IMR-90 (cell line): ENCODE measurements at regions not wholly inside any gene's neighbourhood (a gene's known extent, or its start where the extent isn't known, plus 50 kb on each side); places are given as distances from the start of the nearest gene placed in this dataset.

ENCODE experiments used
- ATAC-seq: fragments of 200-7000 bp; cut with Tn5 transposase; 2 replicates; pipeline ENCODE4 v1.9.1; 2020; ENCODE audit warnings: low read depth, mild to moderate bottlenecking, moderate library complexity
- BruUV-seq: library from RNA; stranded (reverse); fragments of 400-500 nt; replicated peaks from 2 replicates; lab custom pipeline; 2021; lab: Mats Ljungman, UMichigan
- CTCF ChIA-PET: fragments of 300-600 bp; formaldehyde crosslinking; extraction: SDS; loops from one replicate; lab custom pipeline; 2021; ENCODE audit warnings: antibody characterized with exemption; lab: Yijun Ruan, JAX
- POLR2A ChIA-PET: fragments of 300-600 bp; sonication (Branson Sonifier 250); formaldehyde crosslinking; loops from one replicate; lab custom pipeline; 2022; ENCODE audit warnings: antibody characterized with exemption; ENCODE audit not compliant: unreplicated experiment; lab: Charles Lee
- DNase-seq: peaks from one replicate; pipeline ENCODE4 v3.0.0; 2013
- H2AFZ ChIP-seq: replicated peaks from 2 replicates; pipeline ENCODE3; 2013; ENCODE audit warnings: low read length, mild to moderate bottlenecking; ENCODE audit not compliant: poor library complexity
- H2AK5ac ChIP-seq: 2 replicates; pipeline ENCODE4 v1.6.1; 2013; ENCODE audit warnings: low read depth, low read length, inconsistent platforms
- H2AK9ac ChIP-seq: replicated peaks from 2 replicates; pipeline ENCODE3; 2013; ENCODE audit warnings: mild to moderate bottlenecking, low read depth, low read length, moderate library complexity; ENCODE audit not compliant: poor library complexity
- H2BK120ac ChIP-seq: 2 replicates; pipeline ENCODE4 v1.6.1; 2013; ENCODE audit warnings: low read depth, low read length, inconsistent platforms
- H2BK15ac ChIP-seq: 3 replicates; pipeline ENCODE4 v1.6.1; 2013; ENCODE audit warnings: low read depth, low read length, inconsistent platforms
- H2BK20ac ChIP-seq: 2 replicates; pipeline ENCODE4 v1.6.1; 2013; ENCODE audit warnings: low read depth, mild to moderate bottlenecking, inconsistent platforms, low read length, moderate library complexity
- H2BK5ac ChIP-seq: 2 replicates; pipeline ENCODE4 v1.6.1; 2013; ENCODE audit warnings: mild to moderate bottlenecking, low read depth, low read length, inconsistent platforms; ENCODE audit not compliant: poor library complexity, severe bottlenecking
- H3K14ac ChIP-seq: replicated peaks from 2 replicates; pipeline ENCODE4 v1.6.1; 2013; ENCODE audit warnings: low read depth, low read length, inconsistent platforms
- H3K18ac ChIP-seq: 2 replicates; pipeline ENCODE4 v1.6.1; 2013; ENCODE audit warnings: low read depth, low read length, control low read depth
- H3K23ac ChIP-seq: 2 replicates; pipeline ENCODE4 v1.6.1; 2013; ENCODE audit warnings: low read depth, low read length, inconsistent platforms
- H3K27ac ChIP-seq: 2 replicates; pipeline ENCODE4 v1.5.1; 2013; ENCODE audit warnings: mild to moderate bottlenecking, control low read depth, low read length; ENCODE audit not compliant: insufficient read depth
- H3K27me3 ChIP-seq: 2 replicates; pipeline ENCODE4 v1.6.1; 2013; ENCODE audit warnings: low read length; ENCODE audit not compliant: control insufficient read depth, insufficient read depth
- H3K36me3 ChIP-seq: 2 replicates; pipeline ENCODE4 v1.6.1; 2013; ENCODE audit warnings: low read length, mixed read lengths; ENCODE audit not compliant: control insufficient read depth, insufficient read depth
- H3K4ac ChIP-seq: 2 replicates; pipeline ENCODE4 v1.6.1; 2013; ENCODE audit warnings: low read depth, low read length, inconsistent platforms
- H3K4me1 ChIP-seq: 2 replicates; pipeline ENCODE4 v1.6.1; 2013; ENCODE audit warnings: low read length, mixed read lengths; ENCODE audit not compliant: control insufficient read depth, insufficient read depth
- H3K4me2 ChIP-seq: 2 replicates; pipeline ENCODE4 v1.6.1; 2013; ENCODE audit warnings: low read depth, mild to moderate bottlenecking, control low read depth, low read length, moderate library complexity
- H3K4me3 ChIP-seq: 2 replicates; pipeline ENCODE4 v1.5.1; 2013; ENCODE audit warnings: low read depth, mild to moderate bottlenecking, control low read depth, low read length, moderate library complexity; ENCODE audit not compliant: insufficient read depth
- H3K56ac ChIP-seq: 2 replicates; pipeline ENCODE4 v1.6.1; 2013; ENCODE audit warnings: low read length, inconsistent platforms; ENCODE audit not compliant: insufficient read depth; ENCODE audit errors: extremely low read depth
- H3K79me1 ChIP-seq, 2 experiments: 2 replicates each; pipeline ENCODE4 v1.6.1; 2013; ENCODE audit warnings: low read length in 2 of 2, inconsistent platforms in 1 of 2, low read depth in 1 of 2
- H3K9ac ChIP-seq: 2 replicates; pipeline ENCODE4 v1.6.1; 2013; ENCODE audit warnings: low read depth, low read length, control low read depth
- H3K9me1 ChIP-seq: 2 replicates; pipeline ENCODE4 v1.6.1; 2013; ENCODE audit warnings: low read length, inconsistent platforms; ENCODE audit not compliant: insufficient read depth
- H3K9me3 ChIP-seq: 2 replicates; pipeline ENCODE4 v1.6.1; 2013; ENCODE audit warnings: low read length; ENCODE audit not compliant: control insufficient read depth, insufficient read depth
- H4K20me1 ChIP-seq: 2 replicates; pipeline ENCODE4 v1.6.1; 2013; ENCODE audit warnings: low read length, inconsistent platforms; ENCODE audit not compliant: insufficient read depth
- H4K5ac ChIP-seq: 2 replicates; pipeline ENCODE4 v1.6.1; 2013; ENCODE audit warnings: mild to moderate bottlenecking, low read depth, low read length, control low read depth
- H4K8ac ChIP-seq, 2 experiments: 2 replicates each; pipeline ENCODE4 v1.6.1; 2013; ENCODE audit warnings: low read depth in 2 of 2, low read length in 2 of 2, control low read depth in 1 of 2, inconsistent platforms in 1 of 2
- H4K91ac ChIP-seq: 2 replicates; pipeline ENCODE4 v1.6.1; 2013; ENCODE audit warnings: low read depth, low read length, inconsistent platforms; ENCODE audit not compliant: insufficient read depth
- BHLHE40 ChIP-seq: fragments of 150-350 bp; IDR thresholded peaks from 2 replicates; pipeline ENCODE4 v1.6.1; 2016; ENCODE audit warnings: mild to moderate bottlenecking, low read depth, low read length
- CEBPB ChIP-seq: IDR thresholded peaks from 2 replicates; pipeline ENCODE4 v1.6.1; 2012; ENCODE audit warnings: low read depth, low read length, improper control_type of control experiment
- CHD1 ChIP-seq: IDR thresholded peaks from 2 replicates; pipeline ENCODE4 v1.6.1; 2012; ENCODE audit warnings: low read depth, low read length, improper control_type of control experiment
- CTCF ChIP-seq: conservative IDR thresholded peaks from 2 replicates; pipeline ENCODE4 v1.5.1; 2012; ENCODE audit warnings: mild to moderate bottlenecking, low read depth, low read length, improper control_type of control experiment
- ELK1 ChIP-seq: fragments of 150-350 bp; IDR thresholded peaks from 2 replicates; pipeline ENCODE4 v1.6.1; 2016; ENCODE audit warnings: low read depth, mild to moderate bottlenecking, low read length, moderate library complexity, borderline replicate concordance
- MAFK ChIP-seq: IDR thresholded peaks from 2 replicates; pipeline ENCODE4 v1.6.1; 2012; ENCODE audit warnings: low read depth, low read length, improper control_type of control experiment
- MAZ ChIP-seq: IDR thresholded peaks from 2 replicates; pipeline ENCODE4 v1.6.1; 2012; ENCODE audit warnings: low read depth, mild to moderate bottlenecking, low read length, improper control_type of control experiment, moderate library complexity, borderline replicate concordance
- MXI1 ChIP-seq: IDR thresholded peaks from 2 replicates; pipeline ENCODE4 v1.6.1; 2012; ENCODE audit warnings: low read depth, mild to moderate bottlenecking, low read length, moderate library complexity, borderline replicate concordance
- NFE2L2 ChIP-seq: fragments of 150-350 bp; IDR thresholded peaks from 2 replicates; pipeline ENCODE4 v1.6.1; 2016; ENCODE audit warnings: low read depth, mild to moderate bottlenecking, low read length
- POLR2A ChIP-seq: IDR thresholded peaks from 2 replicates; pipeline ENCODE4 v1.6.1; 2012; ENCODE audit warnings: mild to moderate bottlenecking, low read depth, low read length
- RAD21 ChIP-seq: IDR thresholded peaks from 2 replicates; pipeline ENCODE4 v1.6.1; 2012; ENCODE audit warnings: low read length, improper control_type of control experiment
- RCOR1 ChIP-seq: IDR thresholded peaks from 2 replicates; pipeline ENCODE4 v1.6.1; 2012; ENCODE audit warnings: mild to moderate bottlenecking, low read length, improper control_type of control experiment; ENCODE audit not compliant: insufficient replicate concordance
- RFX5 ChIP-seq: IDR thresholded peaks from 2 replicates; pipeline ENCODE4 v1.8.0; 2012; ENCODE audit warnings: low read depth, mild to moderate bottlenecking, low read length, moderate library complexity
- USF2 ChIP-seq: fragments of 150-350 bp; IDR thresholded peaks from 2 replicates; pipeline ENCODE4 v1.6.1; 2017; ENCODE audit warnings: mild to moderate bottlenecking, antibody characterized with exemption, low read length, low read depth
- WGBS, 2 experiments: methylation state at CpG; one replicate each; pipeline versions ENCODE4 v1.1.5 to v1.1.7; 2013; ENCODE audit warnings: missing lambda C conversion rate in 2 of 2; ENCODE audit not compliant: insufficient read length in 1 of 2; ENCODE audit errors: extremely low coverage in 2 of 2; 5-methylcytosine and 5-hydroxymethylcytosine counted together
- dilution Hi-C: fragments of 300-500 bp; cut with HindIII; formaldehyde crosslinking; loops from one replicate; pipeline ENCODE4 v1.14.3; 2018; ENCODE audit warnings: low sequenced_read_pairs; ENCODE audit not compliant: unreplicated experiment
- in situ Hi-C: fragments of 300-500 bp; cut with MboI; formaldehyde crosslinking; loops from 3 replicates; pipeline ENCODE4 v1.14.3; 2019; ENCODE audit warnings: low sequenced_read_pairs, inconsistent platforms, mixed read lengths
- intact Hi-C: fragments of 100-400 bp; cut with micrococcal nuclease; formaldehyde crosslinking; loops from 2 replicates; pipeline ENCODE4 v1.10.0; 2022

- Histone ChIP-seq H3K79me1 (no peaks in the 10 kb centered on the region), H3K14ac (no peak overlapping the region), H3K4me3 (no peak overlapping the region), H3K9me3 (no peaks in the 10 kb centered on the region; the same call in 1 of the 2 replicates), H3K27me3 (peaks cover 5% of the 10 kb centered on the region), H3K4me1 (no peaks in the 10 kb centered on the region), H3K4me2 (no peak overlapping the region), H4K5ac (no peak overlapping the region), H3K9ac (no peak overlapping the region), H2AK9ac (no peak overlapping the region), H3K9me1 (no peaks in the 10 kb centered on the region), H3K27ac (no peak overlapping the region), H3K56ac (no peak overlapping the region), H3K18ac (no peak overlapping the region), H2AK5ac (no peak overlapping the region), H3K36me3 (no peaks in the 10 kb centered on the region), H2BK5ac (no peak overlapping the region), H3K4ac (no peak overlapping the region), H2BK20ac (no peak overlapping the region), H2BK15ac (no peak overlapping the region), H3K23ac (no peak overlapping the region), H4K20me1 (no peaks in the 10 kb centered on the region), H4K91ac (no peak overlapping the region), H2AFZ (no peak overlapping the region), H2BK120ac (no peak overlapping the region), H4K8ac (no peak overlapping the region)
- BruUV-seq: no TSS peak
- POLR2A ChIA-PET: no interaction called here
- in situ Hi-C loops (no loop called here), intact Hi-C loops (no loop called here), dilution Hi-C loops (no loop called here)
- WGBS, 2 experiments: 79% methylated on average over 10 of the region's 26 CpGs; no CpG with 5 or more reads in 1 of the 2 experiments
- DNase-seq (no peak), ATAC-seq (no peak)
- CTCF ChIA-PET: no interaction called here
- no peak for TF ChIP-seq RCOR1
- no peak for TF ChIP-seq POLR2A
- TF ChIP-seq BHLHE40: no peak
- TF ChIP-seq ELK1: no peak
- TF ChIP-seq RFX5: no peak
- no peak for TF ChIP-seq CHD1
- no peak for TF ChIP-seq MXI1
- TF ChIP-seq CEBPB: no peak
- no peak for TF ChIP-seq USF2
- no peak for TF ChIP-seq RAD21
- TF ChIP-seq MAFK: no peak
- no peak for TF ChIP-seq CTCF
- no peak for TF ChIP-seq MAZ
- TF ChIP-seq NFE2L2: no peak
Measured at GRCh38 chrX:140092121-140092520, 126.8 kb upstream of the CXorf66 start.
